Karpas-422 (cell line): ENCODE measurements at regions not wholly inside any gene's neighbourhood (a gene's known extent, or its start where the extent isn't known, plus 50 kb on each side); places are given as distances from the start of the nearest gene placed in this dataset.

Experiments
- DNase-seq: peaks from one replicate; pipeline ENCODE4 v3.0.0-alpha.2; 2015
- H2AFZ ChIP-seq: fragments of 200-600 bp; sonication (generic); 2 replicates; pipeline ENCODE4 v1.6.1; 2014; ENCODE audit warnings: antibody characterized with exemption, low read length, mixed read lengths
- H3K27ac ChIP-seq: fragments of 200-600 bp; sonication (generic); 2 replicates; pipeline ENCODE4 v1.5.1; 2014; ENCODE audit warnings: mild to moderate bottlenecking, low read length, moderate library complexity
- H3K27me3 ChIP-seq: fragments of 200-600 bp; sonication (generic); 2 replicates; pipeline ENCODE4 v1.6.1; 2014; ENCODE audit warnings: low read length, mixed read lengths
- H3K36me3 ChIP-seq: fragments of 200-600 bp; sonication (generic); 2 replicates; pipeline ENCODE4 v1.6.1; 2014; ENCODE audit warnings: low read length, mixed read lengths; ENCODE audit not compliant: insufficient read depth
- H3K4me1 ChIP-seq: fragments of 200-600 bp; sonication (generic); 2 replicates; pipeline ENCODE4 v1.6.1; 2014; ENCODE audit warnings: mild to moderate bottlenecking, low read length, mixed read lengths
- H3K4me2 ChIP-seq: fragments of 200-600 bp; sonication (generic); 2 replicates; pipeline ENCODE4 v1.6.1; 2014; ENCODE audit warnings: low read length, low read depth, mild to moderate bottlenecking; ENCODE audit not compliant: poor library complexity, severe bottlenecking
- H3K4me3 ChIP-seq: fragments of 200-600 bp; sonication (generic); 2 replicates; pipeline ENCODE4 v1.5.1; 2014; ENCODE audit warnings: mild to moderate bottlenecking, antibody characterized with exemption, low read length, mixed read lengths
- H3K79me2 ChIP-seq: fragments of 200-600 bp; sonication (generic); 2 replicates; pipeline ENCODE4 v1.6.1; 2014; ENCODE audit warnings: mild to moderate bottlenecking, low read length, mixed read lengths
- H3K9ac ChIP-seq: fragments of 200-600 bp; sonication (generic); 2 replicates; pipeline ENCODE4 v1.6.0; 2014; ENCODE audit warnings: low read length
- H3K9me2 ChIP-seq: fragments of 200-600 bp; sonication (generic), shearing (Covaris generic); replicated peaks from 2 replicates; pipeline ENCODE4 v1.6.0; 2014; ENCODE audit warnings: mild to moderate bottlenecking, low read length, moderate library complexity; ENCODE audit not compliant: insufficient read depth
- H3K9me3 ChIP-seq: fragments of 300-700, 200-600 bp; sonication (generic); 2 replicates; pipeline ENCODE4 v1.6.1; 2014; ENCODE audit warnings: low read length, mixed read lengths
- H4K20me1 ChIP-seq: fragments of 200-600 bp; sonication (generic); 2 replicates; pipeline ENCODE4 v1.6.1; 2014; ENCODE audit warnings: mild to moderate bottlenecking, antibody characterized with exemption, low read length, low read depth; ENCODE audit not compliant: insufficient read depth

- Histone ChIP-seq H3K9me3 (no peaks in the 10 kb centered on the region), H3K4me2 (no peak overlapping the region), H4K20me1 (no peaks in the 10 kb centered on the region), H3K4me1 (peaks cover 10% of the 10 kb centered on the region), H3K9ac (no peak overlapping the region), H3K79me2 (no peaks in the 10 kb centered on the region), H3K27me3 (no peaks in the 10 kb centered on the region), H3K36me3 (no peaks in the 10 kb centered on the region), H3K27ac (no peak overlapping the region), H3K9me2 (no peaks in the 10 kb centered on the region), H3K4me3 (no peak overlapping the region), H2AFZ (no peak overlapping the region)
- no peak for DNase-seq
Observed at GRCh38 chr10:78581133-78581694, 487.6 kb upstream of the ZMIZ1 start.

GRCh38 chr10:78582540-78582939 is 486.2 kb upstream of the ZMIZ1 start:
- Histone ChIP-seq H3K9me2 (no peaks in the 10 kb centered on the region), H2AFZ (no peak overlapping the region), H3K4me1 (peaks cover 9% of the 10 kb centered on the region), H3K9ac (no peak overlapping the region), H3K9me3 (no peaks in the 10 kb centered on the region), H3K27me3 (no peaks in the 10 kb centered on the region), H3K4me2 (no peak overlapping the region), H3K27ac (no peak overlapping the region), H4K20me1 (no peaks in the 10 kb centered on the region), H3K4me3 (no peak overlapping the region), H3K79me2 (no peaks in the 10 kb centered on the region), H3K36me3 (no peaks in the 10 kb centered on the region)
- no peak for DNase-seq

GRCh38 chr10:78584266-78584665 is 484.5 kb upstream of the ZMIZ1 start:
- Histone ChIP-seq H3K79me2 (no peaks in the 10 kb centered on the region), H3K4me3 (no peak overlapping the region), H3K27me3 (no peaks in the 10 kb centered on the region), H3K4me1 (no peaks in the 10 kb centered on the region), H3K4me2 (no peak overlapping the region), H3K36me3 (no peaks in the 10 kb centered on the region), H3K9me3 (no peaks in the 10 kb centered on the region), H4K20me1 (no peaks in the 10 kb centered on the region), H3K27ac (no peak overlapping the region), H3K9ac (no peak overlapping the region), H3K9me2 (no peaks in the 10 kb centered on the region), H2AFZ (no peak overlapping the region)
- no peak for DNase-seq

GRCh38 chr10:78584681-78585080 is 484.1 kb upstream of the ZMIZ1 start:
- no peaks in the 10 kb centered on the region for H3K9me3 ChIP-seq
- no peaks in the 10 kb centered on the region for H4K20me1 ChIP-seq
- H3K27ac ChIP-seq = no peak overlapping the region
- no peak overlapping the region for H3K4me3 ChIP-seq
- no peak for DNase-seq
- H3K27me3 ChIP-seq = no peaks in the 10 kb centered on the region
- no peaks in the 10 kb centered on the region for H3K36me3 ChIP-seq
- no peak overlapping the region for H3K4me2 ChIP-seq
- H3K4me1 ChIP-seq = no peaks in the 10 kb centered on the region
- H3K9me2 ChIP-seq = no peaks in the 10 kb centered on the region
- H2AFZ ChIP-seq = no peak overlapping the region
- H3K79me2 ChIP-seq = no peaks in the 10 kb centered on the region
- H3K9ac ChIP-seq = no peak overlapping the region

- H3K4me2 ChIP-seq = no peak overlapping the region
- H3K27ac ChIP-seq = no peak overlapping the region
- H3K27me3 ChIP-seq = 0 out of 2 replicates have a peak, but pooled peaks cover 3% of the 10 kb centered on the region
- no peak overlapping the region for H2AFZ ChIP-seq
- H3K9ac ChIP-seq = no peak overlapping the region
- no peaks in the 10 kb centered on the region for H3K36me3 ChIP-seq
- H3K4me1 ChIP-seq = no peaks in the 10 kb centered on the region; the same call in 1 of the 2 replicates
- no peaks in the 10 kb centered on the region for H3K9me2 ChIP-seq
- no peaks in the 10 kb centered on the region for H3K9me3 ChIP-seq
- no peak overlapping the region for H3K4me3 ChIP-seq
- H4K20me1 ChIP-seq = no peaks in the 10 kb centered on the region
- no peaks in the 10 kb centered on the region for H3K79me2 ChIP-seq
- DNase-seq = no peak
Observed at GRCh38 chr10:78585952-78586351, 482.8 kb upstream of the ZMIZ1 start.

- Histone ChIP-seq H4K20me1 (no peaks in the 10 kb centered on the region), H3K9me2 (no peaks in the 10 kb centered on the region), H2AFZ (no peak overlapping the region), H3K9me3 (no peaks in the 10 kb centered on the region), H3K4me3 (no peak overlapping the region), H3K36me3 (no peaks in the 10 kb centered on the region), H3K79me2 (no peaks in the 10 kb centered on the region), H3K4me1 (peaks cover 5% of the 10 kb centered on the region; the same call in 1 of the 2 replicates), H3K27me3 (0 out of 2 replicates have a peak, but pooled peaks cover 6% of the 10 kb centered on the region), H3K9ac (no peak overlapping the region), H3K4me2 (no peak overlapping the region), H3K27ac (no peak overlapping the region)
- DNase-seq = no peak
Observed at GRCh38 chr10:78588194-78588811, 480.5 kb upstream of the ZMIZ1 start.

GRCh38 chr10:78589687-78590086 is 479.1 kb upstream of the ZMIZ1 start:
- no peaks in the 10 kb centered on the region for H4K20me1 ChIP-seq
- H3K4me2 ChIP-seq = no peak overlapping the region
- no peaks in the 10 kb centered on the region for H3K9me3 ChIP-seq
- no peak overlapping the region for H3K4me3 ChIP-seq
- DNase-seq = no peak
- H3K27ac ChIP-seq = no peak overlapping the region
- no peaks in the 10 kb centered on the region for H3K79me2 ChIP-seq
- peaks cover 5% of the 10 kb centered on the region; the same call in 1 of the 2 replicates for H3K4me1 ChIP-seq
- no peaks in the 10 kb centered on the region for H3K9me2 ChIP-seq
- H3K27me3 ChIP-seq = 0 out of 2 replicates have a peak, but pooled peaks cover 6% of the 10 kb centered on the region
- H3K36me3 ChIP-seq = no peaks in the 10 kb centered on the region
- H2AFZ ChIP-seq = no peak overlapping the region
- H3K9ac ChIP-seq = no peak overlapping the region

- H3K9me3 ChIP-seq = no peaks in the 10 kb centered on the region
- no peaks in the 10 kb centered on the region for H3K36me3 ChIP-seq
- H3K9ac ChIP-seq = no peak overlapping the region
- H3K9me2 ChIP-seq = no peaks in the 10 kb centered on the region
- H4K20me1 ChIP-seq = no peaks in the 10 kb centered on the region
- H2AFZ ChIP-seq = no peak overlapping the region
- 0 out of 2 replicates have a peak, but pooled peaks cover 6% of the 10 kb centered on the region for H3K27me3 ChIP-seq
- no peak for DNase-seq
- no peak overlapping the region for H3K4me2 ChIP-seq
- no peaks in the 10 kb centered on the region for H3K79me2 ChIP-seq
- H3K4me3 ChIP-seq = no peak overlapping the region
- peaks cover 5% of the 10 kb centered on the region; the same call in 1 of the 2 replicates for H3K4me1 ChIP-seq
- no peak overlapping the region for H3K27ac ChIP-seq
Observed at GRCh38 chr10:78591066-78591465, 477.7 kb upstream of the ZMIZ1 start.
